CD14-positive monocyte (primary cell): ENCODE measurements at regions not wholly inside any gene's neighbourhood (a gene's known extent, or its start where the extent isn't known, plus 50 kb on each side); places are given as distances from the start of the nearest gene placed in this dataset.

Source experiments
- DNase-seq, 3 donors: peaks; one replicate each; pipeline ENCODE4 v3.0.0-alpha.2; 2011 to 2022
- H2AFZ ChIP-seq: 2 replicates; pipeline ENCODE4 v1.6.0; 2012; ENCODE audit warnings: mild to moderate bottlenecking, low read depth, low read length, inconsistent platforms; ENCODE audit not compliant: insufficient read depth, poor library complexity, severe bottlenecking
- H3K27ac ChIP-seq, 2 donors: 1 replicate in 1 of 2; 2 replicates in 1 of 2; pipeline ENCODE4 v1.5.1; 2012 to 2013; ENCODE audit warnings: low read length in 2 of 2, control low read depth in 1 of 2, inconsistent platforms in 1 of 2, low read depth in 1 of 2, mild to moderate bottlenecking in 1 of 2
- H3K27me3 ChIP-seq, 2 donors: one replicate each; pipeline versions ENCODE4 v1.6.0 to v1.6.1; 2011 to 2013; ENCODE audit warnings: low read length in 2 of 2; ENCODE audit not compliant: control insufficient read depth in 2 of 2, insufficient read depth in 2 of 2
- H3K36me3 ChIP-seq, 2 donors: replicated peaks in 1 of 2; 1 replicate in 1 of 2; 2 replicates in 1 of 2; pipeline versions ENCODE4 v1.5.1 to v1.6.1; 2012 to 2013; ENCODE audit warnings: low read length in 2 of 2, control low read depth in 1 of 2, inconsistent platforms in 1 of 2, mild to moderate bottlenecking in 1 of 2; ENCODE audit not compliant: insufficient read depth in 2 of 2, control insufficient read depth in 1 of 2
- H3K4me1 ChIP-seq, 2 donors: 1 replicate in 1 of 2; 2 replicates in 1 of 2; pipeline versions ENCODE4 v1.5.1 to v1.6.1; 2012 to 2013; ENCODE audit warnings: low read length in 2 of 2, control low read depth in 1 of 2, inconsistent platforms in 1 of 2, mild to moderate bottlenecking in 1 of 2, moderate library complexity in 1 of 2; ENCODE audit not compliant: insufficient read depth in 2 of 2, control insufficient read depth in 1 of 2
- H3K4me2 ChIP-seq: replicated peaks from 2 replicates; pipeline ENCODE3; 2012; ENCODE audit warnings: low read length, moderate library complexity, mild to moderate bottlenecking; ENCODE audit not compliant: poor library complexity, severe bottlenecking; ENCODE audit errors: extremely low read depth
- H3K4me3 ChIP-seq, 3 experiments: fragments of 200-600 bp in 1 of 3; sonication (generic) in 1 of 3; replicated peaks in 1 of 3; 1 replicate in 2 of 3; 2 replicates in 1 of 3; pipeline ENCODE4 v1.5.1; 2011 to 2013; ENCODE audit warnings: low read length in 3 of 3, mild to moderate bottlenecking in 3 of 3, control low read depth in 2 of 3, low read depth in 2 of 3, inconsistent platforms in 1 of 3, moderate library complexity in 1 of 3
- H3K79me2 ChIP-seq: 2 replicates; pipeline ENCODE4 v1.6.0; 2012; ENCODE audit warnings: mild to moderate bottlenecking, control low read depth, inconsistent platforms, low read length, moderate library complexity; ENCODE audit not compliant: insufficient read depth
- H3K9ac ChIP-seq: 2 replicates; pipeline ENCODE4 v1.6.0; 2017; ENCODE audit warnings: low read length, mild to moderate bottlenecking; ENCODE audit not compliant: insufficient read depth, poor library complexity, severe bottlenecking
- H3K9me3 ChIP-seq, 2 donors: replicated peaks in 1 of 2; 1 replicate in 1 of 2; 2 replicates in 1 of 2; pipeline versions ENCODE4 v1.5.1 to v1.6.1; 2012 to 2013; ENCODE audit warnings: low read length in 2 of 2, control low read depth in 1 of 2; ENCODE audit not compliant: control insufficient read depth in 1 of 2, insufficient read depth in 1 of 2
- H4K20me1 ChIP-seq: 2 replicates; pipeline ENCODE4 v1.6.0; 2012; ENCODE audit warnings: mild to moderate bottlenecking, low read length, control low read depth, moderate library complexity; ENCODE audit not compliant: insufficient read depth
- H3K27ac Mint-ChIP-seq, 7 donors: one replicate each; pipeline ENCODE4 v1.8.0; 2020; ENCODE audit warnings: mild to moderate bottlenecking in 7 of 7, mixed read lengths in 7 of 7, moderate library complexity in 6 of 7, inconsistent platforms in 2 of 7
- H3K27me3 Mint-ChIP-seq, 3 donors: one replicate each; pipeline ENCODE4 v1.8.0; 2021 to 2022; ENCODE audit warnings: low read depth in 3 of 3, mild to moderate bottlenecking in 3 of 3, mixed read lengths in 3 of 3, moderate library complexity in 3 of 3, inconsistent platforms in 1 of 3
- H3K36me3 Mint-ChIP-seq, 2 donors: one replicate each; pipeline ENCODE4 v1.8.0; 2020; ENCODE audit warnings: mixed read lengths in 2 of 2, inconsistent platforms in 1 of 2, mild to moderate bottlenecking in 1 of 2
- H3K4me1 Mint-ChIP-seq: one replicate; pipeline ENCODE4 v1.8.0; 2020; ENCODE audit warnings: mild to moderate bottlenecking, mixed read lengths
- H3K4me3 Mint-ChIP-seq, 2 donors: one replicate each; pipeline ENCODE4 v1.8.0; 2020; ENCODE audit warnings: mild to moderate bottlenecking in 2 of 2, mixed read lengths in 2 of 2, moderate library complexity in 1 of 2
- H3K9me3 Mint-ChIP-seq, 7 donors: one replicate each; pipeline ENCODE4 v1.8.0; 2020 to 2022; ENCODE audit warnings: mixed read lengths in 7 of 7, mild to moderate bottlenecking in 6 of 7, moderate library complexity in 6 of 7, inconsistent platforms in 2 of 7
- CTCF ChIP-seq: fragments of 200-600 bp; IDR thresholded peaks from one replicate; pipeline ENCODE4 v1.8.0; 2022; ENCODE audit warnings: antibody characterized with exemption, mild to moderate bottlenecking
- WGBS: methylation state at CpG from one replicate; pipeline ENCODE4 v1.1.5; 2013; ENCODE audit warnings: missing lambda C conversion rate; ENCODE audit not compliant: insufficient coverage; 5-methylcytosine and 5-hydroxymethylcytosine counted together
- intact Hi-C, 2 donors: fragments of 100-400 bp; cut with micrococcal nuclease; formaldehyde crosslinking; loops; one replicate each; pipeline versions ENCODE4 v1.15.0 to v1.15.1; 2023

- Mint-ChIP-seq H3K4me1 (no peaks in the 10 kb centered on the region), H3K27me3 (peaks cover 1 to 8% (median 6%) of the 10 kb centered on the region in 3 donors), H3K9me3 (peaks cover 0 to 19% (median 11%) of the 10 kb centered on the region in 7 donors), H3K4me3 (no peak overlapping the region), H3K36me3 (no peaks in the 10 kb centered on the region), H3K27ac (no peak overlapping the region)
- no peak for DNase-seq
- Histone ChIP-seq H3K79me2 (no peaks in the 10 kb centered on the region), H3K4me3 (no peak overlapping the region), H3K27ac (no peak overlapping the region), H3K9ac (no peak overlapping the region), H2AFZ (no peak overlapping the region), H4K20me1 (no peaks in the 10 kb centered on the region), H3K4me1 (no peaks in the 10 kb centered on the region), H3K27me3 (no peaks in the 10 kb centered on the region), H3K9me3 (peaks cover under 1 to 17% of the 10 kb centered on the region in 2 donors), H3K4me2 (no peak overlapping the region), H3K36me3 (no peaks in the 10 kb centered on the region)
- intact Hi-C loops = no loop called here
- 92% methylated on average over 15 of the region's 16 CpGs for WGBS
- TF ChIP-seq CTCF = no peak
These were observed 56.0 kb upstream of the SHISAL1 start for GRCh38 chr22:44368611-44369292.

DNA sequence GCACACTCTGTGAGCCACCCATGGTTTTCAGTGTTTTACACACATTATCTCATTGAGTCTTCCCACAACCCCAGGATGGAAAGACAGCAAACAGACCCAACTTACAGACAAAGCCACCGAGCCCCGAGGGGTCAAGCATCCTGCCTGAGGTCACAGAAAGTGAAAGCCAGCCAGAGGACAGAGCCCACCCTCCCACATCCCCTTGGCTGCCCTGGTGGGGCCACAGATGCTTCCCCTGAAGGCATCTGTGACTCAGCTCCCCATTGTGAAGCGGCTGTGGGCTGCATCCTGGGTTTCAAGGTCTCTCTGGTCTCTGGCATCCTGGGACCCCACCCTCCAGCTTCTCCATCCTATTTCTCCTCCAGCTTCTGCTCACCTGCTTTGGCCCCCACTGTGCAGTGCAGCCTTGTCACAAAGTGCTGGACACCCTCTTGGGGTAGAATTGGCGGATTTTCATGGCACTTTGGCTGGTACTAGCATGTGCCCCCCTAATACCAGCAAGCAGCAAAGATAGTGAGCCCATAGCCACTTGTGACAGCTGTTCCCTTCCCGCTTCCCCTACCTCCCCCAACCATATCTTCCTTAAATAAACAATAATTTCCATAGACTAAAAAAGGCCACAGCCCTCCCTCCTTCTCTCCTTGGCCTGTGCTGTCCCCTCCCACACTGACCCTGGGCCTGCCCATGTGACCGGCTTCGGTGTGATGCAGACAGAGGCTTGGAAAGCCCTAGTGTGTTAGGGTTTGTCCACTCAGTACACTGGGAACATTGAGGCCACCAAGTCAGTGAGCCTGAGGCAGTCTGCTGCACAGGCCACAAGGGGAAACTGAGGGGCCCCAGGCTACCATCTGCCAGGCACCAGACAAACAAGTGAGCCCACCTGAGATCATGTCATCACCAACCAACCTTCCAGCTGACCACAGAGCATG is 53.9 kb upstream of the SHISAL1 start:
- TF ChIP-seq CTCF = no peak
- WGBS = 68% methylated on average over 6 of the region's 7 CpGs
- DNase-seq = no peak
- Mint-ChIP-seq H3K4me1 (no peaks in the 10 kb centered on the region), H3K27me3 (peaks cover 0 to 9% (median 6%) of the 10 kb centered on the region in 3 donors), H3K4me3 (no peak overlapping the region), H3K36me3 (no peaks in the 10 kb centered on the region), H3K9me3 (peaks cover 0 to 2% (median under 1%) of the 10 kb centered on the region in 7 donors), H3K27ac (no peak overlapping the region)
- no peaks in the 10 kb centered on the region for H3K36me3 ChIP-seq
- no peak overlapping the region for H3K27ac ChIP-seq
- H3K27me3 ChIP-seq = no peaks in the 10 kb centered on the region
- no peak overlapping the region for H2AFZ ChIP-seq
- H3K4me1 ChIP-seq = no peaks in the 10 kb centered on the region
- H3K9me3 ChIP-seq = peaks cover 0 to under 1% of the 10 kb centered on the region in 2 donors
- H3K4me3 ChIP-seq = no peak overlapping the region
- intact Hi-C loops = no loop called here
- H3K79me2 ChIP-seq = no peaks in the 10 kb centered on the region
- H4K20me1 ChIP-seq = no peaks in the 10 kb centered on the region
- H3K9ac ChIP-seq = no peak overlapping the region
- no peak overlapping the region for H3K4me2 ChIP-seq
